GM12878 (cell line): ENCODE measurements at regions not wholly inside any gene's neighbourhood (a gene's known extent, or its start where the extent isn't known, plus 50 kb on each side); places are given as distances from the start of the nearest gene placed in this dataset.

ENCODE experiments used
- ATAC-seq: fragments of 200-7000 bp; cut with Tn5 transposase; 3 replicates; pipeline ENCODE4 v1.9.1; 2020; ENCODE audit warnings: mild to moderate bottlenecking, moderate library complexity
- BruUV-seq: library from RNA; stranded (reverse); fragments of 400-500 nt; replicated peaks from 2 replicates; lab custom pipeline; 2021; lab: Mats Ljungman, UMichigan
- CTCF ChIA-PET: fragments of 300-600 bp; sonication (Branson Sonifier 250); formaldehyde crosslinking; extraction: SDS; loops from one replicate; lab custom pipeline; 2021; ENCODE audit warnings: inconsistent platforms; lab: Yijun Ruan, JAX
- POLR2A ChIA-PET: fragments of 350-600 bp; formaldehyde crosslinking; extraction: SDS; loops from one replicate; lab custom pipeline; 2021; ENCODE audit warnings: inconsistent platforms; lab: Charles Lee
- RAD21 ChIA-PET: fragments of 300-600 bp; sonication (Branson Sonifier 250); formaldehyde crosslinking; loops from one replicate; lab custom pipeline; 2023; ENCODE audit warnings: antibody characterized with exemption; ENCODE audit not compliant: unreplicated experiment; lab: Charles Lee
- SMC1A ChIA-PET: fragments of 300-600 bp; sonication (Branson Sonifier 250); formaldehyde crosslinking; loops from one replicate; lab custom pipeline; 2023; ENCODE audit not compliant: unreplicated experiment, uncharacterized antibody; lab: Charles Lee
- DNase-seq: peaks from one replicate; pipeline ENCODE4 v3.0.0-alpha.2; 2011; ENCODE audit warnings: low read depth, low spot score
- FAIRE-seq: peaks from 3 replicates; lab custom pipeline; 2011; peaks lifted over from hg19 to GRCh38; lab: Jason Lieb, UNC
- H2AFZ ChIP-seq: 2 replicates; pipeline ENCODE4 v1.6.0; 2011; ENCODE audit warnings: low read depth, low read length, control low read depth; ENCODE audit not compliant: control insufficient read depth
- H3K27ac ChIP-seq: 2 replicates; pipeline ENCODE4 v1.5.1; 2011; ENCODE audit warnings: control low read depth; ENCODE audit not compliant: control insufficient read depth, insufficient read depth
- H3K27me3 ChIP-seq, 2 experiments: replicated peaks in 1 of 2; 2 replicates each; pipeline versions ENCODE4 v1.6.0 to v1.6.1; 2011; ENCODE audit warnings: low read length in 1 of 2; ENCODE audit not compliant: control insufficient read depth in 2 of 2, insufficient read depth in 2 of 2
- H3K36me3 ChIP-seq, 2 experiments: 2 replicates each; pipeline ENCODE4 v1.5.1; 2011; ENCODE audit warnings: low read length in 1 of 2; ENCODE audit not compliant: control insufficient read depth in 2 of 2, insufficient read depth in 2 of 2
- H3K4me1 ChIP-seq: 2 replicates; pipeline ENCODE4 v1.6.1; 2011; ENCODE audit warnings: mild to moderate bottlenecking, low read length, moderate library complexity, mixed read lengths; ENCODE audit not compliant: control insufficient read depth, insufficient read depth
- H3K4me2 ChIP-seq: 2 replicates; pipeline ENCODE4 v1.6.0; 2011; ENCODE audit warnings: control low read depth; ENCODE audit not compliant: control insufficient read depth, insufficient read depth
- H3K4me3 ChIP-seq: fragments of 200-600 bp; sonication (generic); 2 replicates; pipeline ENCODE4 v1.5.1; 2016
- H3K79me2 ChIP-seq: 2 replicates; pipeline ENCODE4 v1.6.0; 2011; ENCODE audit warnings: low read length; ENCODE audit not compliant: control insufficient read depth, insufficient read depth
- H3K9ac ChIP-seq: 2 replicates; pipeline ENCODE4 v1.8.0; 2011; ENCODE audit warnings: low read length, control low read depth, mixed read lengths; ENCODE audit not compliant: control insufficient read depth, insufficient read depth
- H3K9me3 ChIP-seq: replicated peaks from 3 replicates; pipeline ENCODE4 v1.5.1; 2011; ENCODE audit warnings: mild to moderate bottlenecking, low read length; ENCODE audit not compliant: control insufficient read depth, insufficient read depth
- H4K20me1 ChIP-seq: 2 replicates; pipeline ENCODE4 v1.6.0; 2011; ENCODE audit not compliant: control insufficient read depth, insufficient read depth
- E2F8 ChIP-seq: fragments of 450-650 bp; IDR thresholded peaks from 2 replicates; pipeline ENCODE4 v1.6.1; 2018; ENCODE audit warnings: mild to moderate bottlenecking, low read depth, moderate library complexity; ENCODE audit not compliant: partially characterized antibody
- EZH2 ChIP-seq: IDR thresholded peaks from 2 replicates; pipeline ENCODE4 v1.6.1; 2012; ENCODE audit warnings: low read depth, mild to moderate bottlenecking, control low read depth, inconsistent platforms, low read length, borderline replicate concordance; ENCODE audit not compliant: control insufficient read depth
- JUND ChIP-seq: IDR thresholded peaks from 2 replicates; pipeline ENCODE4 v1.6.1; 2012; ENCODE audit warnings: low read depth, mild to moderate bottlenecking, low read length, improper control_type of control experiment, moderate library complexity
- NFIC ChIP-seq: IDR thresholded peaks from 2 replicates; pipeline ENCODE4 v1.6.1; 2012; ENCODE audit warnings: low read depth, mild to moderate bottlenecking, inconsistent platforms, low read length, moderate library complexity
- PAX8 ChIP-seq: fragments of 450-650 bp; IDR thresholded peaks from 2 replicates; pipeline ENCODE4 v1.6.1; 2017; ENCODE audit warnings: mild to moderate bottlenecking, moderate library complexity
- RAD21 ChIP-seq: IDR thresholded peaks from 2 replicates; pipeline ENCODE4 v1.6.1; 2011; ENCODE audit warnings: mild to moderate bottlenecking, low read depth, low read length, moderate library complexity; ENCODE audit not compliant: insufficient read depth
- REST ChIP-seq: IDR thresholded peaks from 2 replicates; pipeline ENCODE4 v1.6.1; 2012; ENCODE audit warnings: mild to moderate bottlenecking, low read depth, low read length
- ZNF592 ChIP-seq: fragments of 450-650 bp; IDR thresholded peaks from 2 replicates; pipeline ENCODE4 v1.6.1; 2017; ENCODE audit warnings: mild to moderate bottlenecking, moderate library complexity
- WGBS: methylation state at CpG from one replicate; pipeline ENCODE4 v1.1.6; 2016; ENCODE audit warnings: low lambda C conversion rate; ENCODE audit not compliant: insufficient replicate concordance, insufficient coverage; ENCODE audit errors: missing lambda C conversion rate; 5-methylcytosine and 5-hydroxymethylcytosine counted together
- in situ Hi-C: fragments of 300-500 bp; cut with MboI; formaldehyde crosslinking; loops from 9 replicates; pipeline ENCODE4 v1.14.3; 2018; ENCODE audit warnings: mixed read lengths
- intact Hi-C: fragments of 100-400 bp; cut with micrococcal nuclease; formaldehyde crosslinking; loops from one replicate; pipeline ENCODE4 v1.14.2; 2022; ENCODE audit not compliant: unreplicated experiment

- Histone ChIP-seq H3K36me3 (no peaks in the 10 kb centered on the region), H3K4me3 (no peak overlapping the region), H3K79me2 (no peaks in the 10 kb centered on the region), H3K4me1 (no peaks in the 10 kb centered on the region), H3K27ac (no peak overlapping the region), H3K4me2 (no peak overlapping the region), H2AFZ (no peak overlapping the region), H3K9ac (no peak overlapping the region), H4K20me1 (no peaks in the 10 kb centered on the region), H3K27me3 (no peaks in the 10 kb centered on the region), H3K9me3 (no peaks in the 10 kb centered on the region)
- no peak for FAIRE-seq
- POLR2A ChIA-PET: no interaction called here
- intact Hi-C loops: no loop called here
- CTCF ChIA-PET: interaction anchor here (1.0 kb wide), 1 partner anchor 62 kb away, joined by 3 read pairs; no protein-coding TSS in a partner anchor
- RAD21 ChIA-PET: no interaction called here
- WGBS: 0% methylated on average over 2 of the region's 2 CpGs
- ATAC-seq: no peak
- no peak for TF ChIP-seq ZNF592
- TF ChIP-seq JUND: no peak
- no peak for TF ChIP-seq E2F8
- TF ChIP-seq PAX8: no peak
- TF ChIP-seq REST: no peak
- TF ChIP-seq RAD21: no peak
- TF ChIP-seq EZH2: no peak
- TF ChIP-seq NFIC: no peak
- in situ Hi-C loops: no loop called here
- SMC1A ChIA-PET: interaction anchor here (1.0 kb wide), 1 partner anchor 59 kb away, joined by 3 read pairs; no protein-coding TSS in a partner anchor
- no TSS peak for BruUV-seq
- DNase-seq: no peak
Measured at GRCh38 chr7:25503306-25503705, 275.0 kb upstream of the NPVF start.
